ENCODE measurements at regions not wholly inside any gene's neighbourhood (a gene's known extent, or its start where the extent isn't known, plus 50 kb on each side); places are given as distances from the start of the nearest gene placed in this dataset.
A peak's percentile ranks its signal among the peaks of the same experiment; 100 is the strongest.
"Not testable (repeated sequence)": the region's sequence is repeated elsewhere in the genome, so short reads cannot be mapped to it uniquely, and the experiment has no call there.

GRCh38 chr9:81069923-81070322 lies 619.4 kb downstream of the TLE1 start:
- no peak for DNase-seq

- DNase-seq: no peak
Observed at GRCh38 chr9:81069038-81069795, 620.1 kb downstream of the TLE1 start.

DNA sequence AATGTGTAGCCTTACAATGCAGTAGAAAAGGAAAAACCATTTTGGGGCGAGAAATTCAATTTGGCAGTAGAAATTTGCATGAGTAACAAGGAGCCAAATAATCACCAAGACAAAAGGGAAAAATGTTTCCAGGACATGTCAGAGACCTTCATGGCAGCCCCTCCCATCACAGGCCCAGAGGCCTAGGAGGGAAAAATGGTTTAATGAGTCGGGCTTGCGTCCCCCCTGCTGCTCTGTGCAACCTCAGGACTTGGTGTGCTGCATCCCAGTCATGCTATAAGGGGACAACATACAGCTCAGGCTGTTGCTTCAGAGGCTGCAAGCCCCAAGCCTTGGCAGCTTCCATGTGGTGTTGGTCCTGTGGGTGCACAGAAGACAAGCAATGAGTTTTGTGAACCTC lies 626.4 kb downstream of the TLE1 start:
- DNase-seq: not testable (repeated sequence)

- DNase-seq: no peak
Observed at GRCh38 chr9:81058782-81059181, 630.6 kb downstream of the TLE1 start.

DNA sequence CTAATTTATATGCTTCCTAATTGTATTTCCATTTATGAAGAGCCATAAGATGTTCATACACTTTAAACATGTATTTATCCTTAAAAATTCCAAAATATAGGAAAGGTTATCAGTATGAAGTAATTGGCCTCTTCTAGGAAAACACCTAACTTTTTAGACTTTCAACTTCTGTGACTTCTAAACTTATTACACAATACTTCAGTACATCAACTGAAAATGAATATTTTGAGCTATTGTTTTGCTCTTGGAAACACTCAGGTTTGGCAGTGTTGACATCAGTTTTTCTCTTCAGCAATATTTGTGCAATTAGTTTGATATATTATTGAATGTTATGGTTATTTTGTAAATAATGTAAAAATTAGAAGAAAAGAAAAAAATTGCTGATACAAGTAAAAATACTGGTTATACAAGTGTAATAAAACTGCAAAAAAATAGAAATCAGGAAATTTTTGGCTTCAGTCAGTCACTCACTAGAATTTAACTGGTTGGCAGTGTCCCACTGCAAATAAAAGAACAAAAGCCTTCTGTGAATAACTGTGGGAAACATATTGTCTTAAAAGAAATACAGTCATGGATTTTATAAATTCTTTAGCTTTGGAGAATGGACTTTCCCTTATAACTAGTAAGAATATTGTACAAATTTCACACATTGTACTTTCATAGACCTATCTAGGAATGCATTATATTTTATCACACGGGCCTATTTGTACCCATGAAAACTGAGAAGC lies 635.9 kb downstream of the TLE1 start:
- DNase-seq: no peak

DNA sequence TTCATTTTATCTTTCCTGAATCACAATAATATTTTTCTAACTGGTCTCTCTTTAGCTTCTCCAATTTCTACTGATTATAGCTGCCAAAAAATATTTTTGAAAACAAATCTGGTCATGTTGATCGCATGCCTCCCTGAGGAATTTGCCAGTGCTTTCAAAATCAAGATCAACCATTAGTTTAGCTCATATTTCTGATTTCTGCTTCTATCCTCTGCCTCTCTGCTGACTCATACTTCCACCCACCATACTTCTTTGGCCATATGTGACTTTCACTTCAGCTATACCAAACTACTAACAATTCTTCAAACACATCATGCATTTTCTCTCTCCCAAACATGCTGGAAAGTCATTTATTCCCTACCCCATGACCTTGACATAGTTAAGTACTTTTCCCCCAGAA lies 636.5 kb downstream of the TLE1 start:
- DNase-seq: no peak

- DNase-seq: no peak
Observed at GRCh38 chr9:81047280-81047679, 642.1 kb downstream of the TLE1 start.

DNA sequence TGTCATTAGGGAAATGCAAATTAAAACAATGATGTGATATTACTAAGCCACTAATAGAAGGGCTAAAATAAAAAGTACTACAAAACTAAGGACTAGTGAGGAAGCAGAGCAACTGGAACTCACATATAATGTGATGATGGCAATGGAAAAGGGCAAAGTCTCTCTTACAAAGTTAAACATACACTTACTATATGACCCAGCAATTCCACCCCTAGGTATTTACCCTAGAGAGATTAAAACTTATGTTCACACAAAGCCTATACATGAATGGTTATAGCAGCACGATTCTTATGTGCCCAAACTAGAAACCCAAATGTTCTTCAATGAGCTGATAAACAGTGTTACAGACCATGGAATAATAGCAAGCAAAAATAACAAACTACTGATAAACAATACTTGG lies 643.7 kb downstream of the TLE1 start:
- no peak for DNase-seq

- no peak for DNase-seq
Observed at GRCh38 chr9:81037889-81038288, 651.5 kb downstream of the TLE1 start.

DNA sequence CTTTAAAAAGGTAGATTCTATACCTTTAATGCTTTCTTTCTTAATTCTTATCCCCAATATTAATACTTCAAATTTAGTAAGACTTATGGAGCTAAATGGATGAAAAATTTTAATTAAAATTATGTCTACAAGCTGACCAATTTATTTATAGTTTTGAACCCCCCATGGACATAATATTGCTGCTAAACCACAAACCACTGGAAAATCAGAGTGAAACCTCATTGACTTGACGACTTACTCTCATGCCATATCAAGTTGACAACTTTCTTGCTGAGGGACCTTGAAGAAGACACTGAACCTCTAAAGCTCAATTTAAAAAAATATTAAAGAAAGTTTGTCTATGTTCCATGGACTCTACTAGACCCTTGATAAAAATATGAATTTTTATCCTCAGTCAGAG lies 653.7 kb downstream of the TLE1 start:
- no peak for DNase-seq

GRCh38 chr9:81035171-81035570 lies 654.2 kb downstream of the TLE1 start:
- no peak for DNase-seq

DNA sequence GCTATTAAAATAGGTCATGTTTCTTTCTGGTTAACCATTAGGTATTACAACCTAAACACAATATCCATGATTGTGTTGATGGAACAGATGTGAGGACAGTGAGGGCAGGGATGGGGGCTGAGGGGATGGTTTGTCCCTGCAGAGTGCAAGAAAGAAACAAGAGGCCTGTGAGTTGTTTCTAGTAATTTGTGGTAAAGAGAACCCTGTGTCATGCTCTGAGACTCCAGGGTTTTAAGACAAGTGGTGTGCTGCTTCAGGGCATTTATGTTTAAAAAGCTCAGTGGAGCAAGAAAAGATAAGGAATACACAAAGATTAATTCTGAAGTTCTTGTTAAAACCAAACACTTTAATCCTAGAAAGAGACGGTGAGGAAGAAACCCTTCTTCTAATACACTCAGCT lies 656.5 kb downstream of the TLE1 start:
- no peak for DNase-seq

DNA sequence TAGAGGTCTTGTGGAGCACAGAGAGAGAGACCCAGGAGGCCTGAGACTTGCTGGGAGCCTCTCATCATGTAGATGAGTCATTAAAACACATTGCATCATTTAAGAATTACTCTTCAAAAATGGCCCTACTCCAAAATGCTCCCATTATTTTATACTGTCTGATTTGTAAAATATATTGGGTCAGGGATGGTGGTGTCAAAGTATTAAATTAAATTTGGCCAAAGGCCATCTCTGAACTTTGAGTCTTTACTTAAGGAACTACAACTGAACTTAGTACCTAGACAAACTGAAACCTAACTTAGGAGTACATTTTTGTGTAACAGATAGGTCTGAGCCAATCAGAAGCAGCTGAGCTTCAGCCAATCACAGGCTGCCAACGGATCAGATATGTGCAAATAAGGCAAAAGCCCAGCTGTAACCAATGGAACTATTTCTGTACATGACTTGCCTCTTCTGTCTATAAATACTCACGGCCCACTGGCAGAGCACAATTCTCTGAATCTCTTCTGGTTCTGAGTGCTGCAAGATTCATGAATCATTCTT lies 657.2 kb downstream of the TLE1 start:
- no peak for DNase-seq

DNA sequence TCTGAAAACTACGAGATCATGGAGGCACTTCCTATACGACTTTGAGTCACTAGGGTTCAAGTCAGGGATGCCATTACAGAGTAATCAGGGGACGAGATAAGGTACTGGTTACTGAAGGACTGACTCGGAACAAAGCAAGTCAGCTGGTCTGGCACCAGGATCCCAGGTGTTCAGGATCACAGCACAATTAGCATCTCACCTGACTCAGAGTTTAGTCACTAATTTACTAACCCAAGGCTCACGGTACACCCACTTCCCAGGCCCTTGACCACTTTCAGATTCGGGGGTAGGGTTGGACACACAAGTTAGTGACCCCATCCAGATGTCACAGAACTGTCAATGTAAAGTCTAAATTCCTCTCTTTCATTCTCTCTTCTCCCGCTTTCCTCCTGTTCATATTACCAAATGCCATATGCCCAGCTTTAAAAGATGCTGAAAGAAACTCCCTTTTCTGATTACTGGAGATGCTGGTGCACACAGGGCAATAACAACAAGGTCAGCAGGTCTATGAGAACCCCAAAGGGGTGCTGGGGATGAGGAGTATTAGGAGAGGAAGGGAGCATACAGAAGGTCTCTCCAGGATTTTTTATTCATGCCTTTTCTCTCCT lies 657.8 kb downstream of the TLE1 start:
- no peak for DNase-seq

DNA sequence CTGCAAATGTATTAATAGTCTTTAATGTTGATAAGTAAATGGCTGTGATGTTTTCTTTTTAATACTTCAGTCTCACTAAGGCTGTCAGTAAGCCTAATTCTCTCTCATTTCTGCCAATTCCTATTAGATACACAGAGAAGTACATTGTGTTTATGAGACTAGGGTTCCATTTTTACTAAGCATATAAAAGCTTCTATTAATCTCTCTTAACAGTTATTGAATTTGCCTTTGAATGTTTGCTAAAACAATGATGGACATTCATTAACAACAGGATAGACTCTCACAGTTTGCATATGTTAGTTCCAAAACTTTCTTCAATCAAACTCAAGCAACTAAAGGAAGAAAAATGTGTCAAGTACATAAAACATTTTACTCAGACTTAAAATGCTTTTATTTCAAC lies 659.3 kb downstream of the TLE1 start:
- DNase-seq: no peak

GRCh38 chr9:81028504-81028903 lies 660.8 kb downstream of the TLE1 start:
- DNase-seq: no peak

DNA sequence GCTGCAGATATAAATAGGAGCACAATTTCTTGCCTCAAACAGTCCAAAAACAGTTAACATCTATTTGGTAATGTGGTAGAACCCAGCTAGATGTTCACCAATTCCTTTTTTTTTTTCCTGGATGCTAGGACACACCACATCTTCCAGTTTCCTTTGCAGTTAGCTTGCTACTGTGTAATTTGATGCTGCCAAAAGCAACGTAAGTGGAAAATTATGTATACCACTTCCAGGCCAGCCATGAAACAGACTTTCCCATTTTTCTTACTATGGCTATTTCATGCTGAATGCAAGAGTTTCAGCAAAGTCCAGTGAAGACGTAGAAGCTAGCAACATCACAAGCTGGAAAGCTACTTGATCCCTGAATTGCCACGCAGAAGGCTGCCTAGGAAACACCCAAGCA lies 667.2 kb downstream of the TLE1 start:
- DNase-seq: no peak

DNA sequence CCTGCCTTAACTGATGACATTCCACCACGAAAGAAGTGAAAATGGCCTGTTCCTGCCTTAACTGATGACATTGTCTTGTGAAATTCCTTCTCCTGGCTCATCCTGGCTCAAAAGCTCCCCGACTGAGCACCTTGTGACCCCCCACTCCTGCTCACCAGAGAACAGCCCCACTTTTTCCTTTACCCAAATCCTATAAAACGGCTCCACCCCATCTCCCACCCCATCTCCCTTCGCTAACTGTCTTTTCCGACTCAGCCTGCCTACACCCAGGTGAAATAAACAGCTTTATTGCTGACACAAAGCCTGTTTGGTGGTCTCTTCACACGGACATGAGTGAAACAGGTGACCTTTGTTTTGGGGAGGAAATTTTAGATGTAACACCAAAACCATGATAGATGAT lies 674.4 kb downstream of the TLE1 start:
- DNase-seq: not testable (repeated sequence)

- DNase-seq: not testable (repeated sequence)
Observed at GRCh38 chr9:81013191-81013590, 676.2 kb downstream of the TLE1 start.

DNA sequence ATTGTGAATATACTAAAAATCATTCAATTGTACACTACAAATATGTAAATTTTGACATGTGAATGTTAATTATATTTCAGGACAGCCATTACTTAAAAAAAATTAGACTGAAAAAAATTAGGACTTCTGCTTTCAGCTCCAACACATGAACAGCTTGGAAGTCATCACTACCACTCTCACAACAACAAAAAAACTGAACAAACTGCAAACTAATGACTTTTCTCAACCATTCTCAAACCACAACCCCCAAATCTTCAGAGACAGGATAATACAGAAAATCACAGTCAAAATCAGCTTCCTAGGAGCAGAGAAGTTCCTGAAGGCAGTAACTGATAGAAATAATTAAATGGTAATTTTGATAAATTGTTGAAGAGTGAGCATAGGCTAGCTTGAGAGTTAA lies 686.4 kb downstream of the TLE1 start:
- no peak for DNase-seq

DNA sequence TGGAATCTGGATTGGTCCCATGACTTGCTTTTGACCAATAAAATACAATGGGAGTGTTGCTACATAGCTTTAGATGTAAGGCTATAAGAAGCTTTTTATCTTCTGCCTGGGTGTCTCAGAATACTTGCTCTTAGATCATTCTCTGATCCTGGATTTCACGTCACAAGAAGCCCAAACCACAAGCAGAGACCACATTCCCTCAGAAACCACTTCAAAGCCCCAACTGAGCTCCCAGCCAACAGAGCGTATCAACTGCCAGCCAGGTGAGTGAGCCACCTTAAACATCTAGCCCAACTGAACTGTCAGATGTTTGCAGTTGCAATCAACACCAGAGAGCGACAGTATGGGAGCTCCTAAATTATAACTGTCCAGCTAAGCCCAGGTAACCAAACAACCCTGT lies 687.1 kb downstream of the TLE1 start:
- DNase-seq: peak; percentile 3

DNA sequence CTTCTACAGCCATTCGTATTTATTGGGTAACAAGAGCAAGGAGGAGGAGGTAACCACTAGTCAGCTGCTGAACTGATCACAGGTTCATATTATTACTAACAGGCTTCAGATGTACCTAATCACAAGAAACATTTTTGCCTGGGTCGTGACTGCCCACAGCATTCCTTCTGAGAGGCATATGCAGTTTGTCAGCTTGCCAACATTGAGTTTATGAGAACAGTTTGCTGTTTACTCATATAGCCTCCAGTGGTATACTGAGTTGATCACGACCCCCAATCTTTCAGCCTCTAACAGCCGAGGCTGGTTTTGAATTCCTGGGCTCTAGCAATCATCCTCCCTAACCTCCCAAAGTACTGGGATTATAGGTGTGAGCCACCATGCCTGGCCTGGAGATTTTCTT lies 693.6 kb downstream of the TLE1 start:
- DNase-seq: no peak

DNA sequence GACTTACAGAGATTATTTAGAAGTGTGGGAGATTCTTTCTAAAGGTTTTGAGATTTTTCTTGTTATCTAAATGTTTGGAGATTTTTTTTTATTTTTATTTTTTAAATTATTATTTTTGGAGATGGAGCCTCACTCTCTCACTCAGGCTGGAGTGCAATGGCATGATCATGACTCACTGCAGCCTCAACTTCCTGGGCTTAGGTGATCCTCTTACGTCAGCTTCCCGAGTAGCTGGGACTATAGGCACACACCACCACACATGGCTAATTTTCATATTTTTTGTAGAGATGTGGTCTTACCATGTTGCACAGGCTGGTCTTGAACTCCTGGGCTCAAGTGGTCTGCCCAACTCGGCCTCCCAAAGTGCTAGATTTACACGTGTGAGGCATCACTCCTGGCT lies 694.5 kb downstream of the TLE1 start:
- no peak for DNase-seq
